Stomach (tissue), 8 donors: ENCODE measurements at regions not wholly inside any gene's neighbourhood (a gene's known extent, or its start where the extent isn't known, plus 50 kb on each side); places are given as distances from the start of the nearest gene placed in this dataset.

ENCODE experiments used
- DNase-seq, 2 donors: peaks; one replicate each; pipeline versions ENCODE4 v3.0.0 to v3.0.0-alpha.2; 2013 to 2019
- H3K27ac ChIP-seq, 5 donors: fragments of 200-600 bp in 4 of 5; sonication (generic) in 4 of 5; one replicate each; pipeline ENCODE4 v1.5.1; 2013 to 2019; ENCODE audit warnings: mild to moderate bottlenecking in 1 of 5, moderate library complexity in 1 of 5
- H3K27me3 ChIP-seq, 3 donors: fragments of 200-600 bp; sonication (generic); one replicate each; pipeline ENCODE4 v1.5.1; 2017 to 2019; ENCODE audit warnings: mixed run types in 1 of 3
- H3K36me3 ChIP-seq, 4 donors: fragments of 200-600 bp; sonication (generic); 1 replicate in 3 of 4; 2 replicates in 1 of 4; pipeline ENCODE4 v1.5.1; 2016 to 2019
- H3K4me1 ChIP-seq, 4 donors: fragments of 200-600 bp; sonication (generic); one replicate each; pipeline ENCODE4 v1.5.1; 2016 to 2019
- H3K4me3 ChIP-seq, 4 donors: fragments of 200-600 bp; sonication (generic) in 3 of 4; one replicate each; pipeline ENCODE4 v1.5.1; 2016 to 2019; ENCODE audit warnings: mild to moderate bottlenecking in 1 of 4
- H3K9me3 ChIP-seq, 4 donors: fragments of 200-600 bp; sonication (generic); one replicate each; pipeline ENCODE4 v1.5.1; 2016 to 2019
- EP300 ChIP-seq: sonication (generic); formaldehyde crosslinking; IDR thresholded peaks from one replicate; pipeline ENCODE4 v1.6.1; 2017; ENCODE audit warnings: antibody characterized with exemption
- POLR2A ChIP-seq, 4 donors: fragments of 450-650 bp; IDR thresholded peaks; one replicate each; pipeline ENCODE4 v1.6.1; 2016; ENCODE audit warnings: antibody characterized with exemption in 4 of 4, control low read depth in 2 of 4, mild to moderate bottlenecking in 1 of 4, moderate library complexity in 1 of 4
- POLR2AphosphoS5 ChIP-seq, 3 donors: sonication (generic); formaldehyde crosslinking; IDR thresholded peaks; one replicate each; pipeline ENCODE4 v1.6.1; 2016; ENCODE audit warnings: antibody characterized with exemption in 3 of 3
- WGBS, 5 donors: extraction: QIAGEN DNeasy Blood & Tissue Kit in 3 of 5; methylation state at CpG; one replicate each; pipeline versions ENCODE4 v1.1.5 to v1.1.7; 2013 to 2018; 5-methylcytosine and 5-hydroxymethylcytosine counted together
- intact Hi-C: fragments of 100-400 bp; cut with DNase I; formaldehyde crosslinking; loops from one replicate; pipeline ENCODE4 v1.15.1; 2023; ENCODE audit warnings: low total_unique reads
- TF ChIP-seq, protein P1 (sequence below), 7 experiments: fragments of 450-650 bp in 4 of 7; fragments of 200-600 bp in 3 of 7; sonication (generic) in 3 of 7; IDR thresholded peaks; one replicate each; pipeline ENCODE4 v1.5.1; 2016 to 2019; ENCODE audit warnings: antibody characterized with exemption in 7 of 7, control low read depth in 2 of 7, mild to moderate bottlenecking in 1 of 7
- donor health status: healthy with polysubstance abuse.
- donor health status: Bipolar disorder and iron deficiency.
- donor health status: healthy.

- Histone ChIP-seq H3K4me3 (no peak overlapping the region), H3K27me3 (no peaks in the 10 kb centered on the region), H3K4me1 (no peaks in the 10 kb centered on the region), H3K36me3 (no peaks in the 10 kb centered on the region), H3K9me3 (no peaks in the 10 kb centered on the region), H3K27ac (no peak overlapping the region)
- no peak for TF ChIP-seq POLR2AphosphoS5 (IDR thresholded peaks at IDR 0.05)
- TF ChIP-seq, protein P1, sequence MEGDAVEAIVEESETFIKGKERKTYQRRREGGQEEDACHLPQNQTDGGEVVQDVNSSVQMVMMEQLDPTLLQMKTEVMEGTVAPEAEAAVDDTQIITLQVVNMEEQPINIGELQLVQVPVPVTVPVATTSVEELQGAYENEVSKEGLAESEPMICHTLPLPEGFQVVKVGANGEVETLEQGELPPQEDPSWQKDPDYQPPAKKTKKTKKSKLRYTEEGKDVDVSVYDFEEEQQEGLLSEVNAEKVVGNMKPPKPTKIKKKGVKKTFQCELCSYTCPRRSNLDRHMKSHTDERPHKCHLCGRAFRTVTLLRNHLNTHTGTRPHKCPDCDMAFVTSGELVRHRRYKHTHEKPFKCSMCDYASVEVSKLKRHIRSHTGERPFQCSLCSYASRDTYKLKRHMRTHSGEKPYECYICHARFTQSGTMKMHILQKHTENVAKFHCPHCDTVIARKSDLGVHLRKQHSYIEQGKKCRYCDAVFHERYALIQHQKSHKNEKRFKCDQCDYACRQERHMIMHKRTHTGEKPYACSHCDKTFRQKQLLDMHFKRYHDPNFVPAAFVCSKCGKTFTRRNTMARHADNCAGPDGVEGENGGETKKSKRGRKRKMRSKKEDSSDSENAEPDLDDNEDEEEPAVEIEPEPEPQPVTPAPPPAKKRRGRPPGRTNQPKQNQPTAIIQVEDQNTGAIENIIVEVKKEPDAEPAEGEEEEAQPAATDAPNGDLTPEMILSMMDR (IDR thresholded peaks at IDR 0.05), result no peak
- no peak for DNase-seq
- intact Hi-C loops, result no loop called here
- 69 to 82% (median 74%) methylated on average over 3 of the region's 3 CpGs for WGBS, 5 donors
Observed at GRCh38 chr6:115680621-115681020, 380.1 kb downstream of the FRK start.

DNA sequence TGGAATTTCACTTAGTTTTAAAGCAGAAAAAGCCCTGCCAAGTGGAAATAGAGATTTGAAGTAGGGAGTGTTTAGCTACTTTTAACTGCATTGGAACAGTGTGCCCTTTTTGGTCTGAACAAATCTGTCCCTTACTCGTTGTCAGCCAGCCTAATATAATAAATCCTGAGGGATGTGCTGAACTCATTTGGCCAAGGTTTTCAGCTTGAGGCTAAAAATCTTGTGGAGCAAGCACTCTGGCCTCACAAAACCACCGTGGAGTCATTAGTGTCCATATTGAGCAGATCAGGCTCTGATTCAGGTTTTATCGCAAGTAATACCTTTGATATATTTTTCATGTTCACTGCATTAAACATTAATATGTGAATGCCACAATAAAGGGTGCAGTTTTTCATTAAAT, 383.5 kb downstream of the FRK start:
- TF ChIP-seq POLR2A (IDR thresholded peaks at IDR 0.05), result no peak
- TF ChIP-seq, protein P1 (IDR thresholded peaks at IDR 0.05), result no peak
- TF ChIP-seq POLR2AphosphoS5 (IDR thresholded peaks at IDR 0.05), result no peak
- no peak for TF ChIP-seq EP300
- no peaks in the 10 kb centered on the region for H3K36me3 ChIP-seq
- no peaks in the 10 kb centered on the region for H3K9me3 ChIP-seq
- intact Hi-C loops, result no loop called here
- H3K4me3 ChIP-seq, result no peak overlapping the region
- no peak for DNase-seq
- H3K4me1 ChIP-seq, result no peaks in the 10 kb centered on the region
- H3K27me3 ChIP-seq, result no peaks in the 10 kb centered on the region
- H3K27ac ChIP-seq, result no peak overlapping the region
- 69 to 78% (median 75%) methylated on average over 3 of the region's 3 CpGs for WGBS, 5 donors

DNA sequence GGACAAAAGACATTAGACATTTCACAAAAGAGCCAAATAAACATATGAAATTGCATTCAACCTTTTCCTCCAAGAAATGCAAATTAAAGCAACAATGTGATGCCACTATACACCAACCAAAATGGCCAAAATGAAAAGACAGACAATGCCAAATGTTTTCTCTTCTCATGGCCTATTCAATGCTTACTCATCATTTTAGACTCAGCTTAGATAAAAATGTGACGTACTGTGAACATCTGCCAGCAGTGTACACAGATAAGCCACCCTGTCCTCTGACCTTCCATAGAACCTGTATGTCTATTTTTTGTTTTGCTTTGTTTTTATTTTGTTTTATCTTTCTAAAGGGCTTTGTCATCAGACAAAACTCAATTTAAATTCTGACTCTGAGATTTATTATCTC, 385.2 kb downstream of the FRK start:
- no peak for DNase-seq
- Histone ChIP-seq H3K27me3 (no peaks in the 10 kb centered on the region), H3K36me3 (no peaks in the 10 kb centered on the region), H3K4me1 (no peaks in the 10 kb centered on the region), H3K4me3 (no peak overlapping the region), H3K27ac (no peak overlapping the region), H3K9me3 (no peaks in the 10 kb centered on the region)
- intact Hi-C loops, result no loop called here
- TF ChIP-seq EP300 (no peak), POLR2AphosphoS5 (IDR thresholded peaks at IDR 0.05) (no peak), POLR2A (IDR thresholded peaks at IDR 0.05) (no peak)
- TF ChIP-seq, protein P1 (IDR thresholded peaks at IDR 0.05), result no peak
- WGBS, 5 donors, result 50 to 69% (median 57%) methylated on average over 1 of the region's 1 CpG

GRCh38 chr6:115668781-115669180, 391.9 kb downstream of the FRK start:
- H3K9me3 ChIP-seq, result no peaks in the 10 kb centered on the region
- intact Hi-C loops, result no loop called here
- TF ChIP-seq POLR2AphosphoS5 (IDR thresholded peaks at IDR 0.05), result no peak
- H3K36me3 ChIP-seq, result no peaks in the 10 kb centered on the region
- no peaks in the 10 kb centered on the region for H3K27me3 ChIP-seq
- DNase-seq, result no peak
- H3K4me3 ChIP-seq, result no peak overlapping the region
- no peaks in the 10 kb centered on the region for H3K4me1 ChIP-seq
- WGBS, 5 donors, result 71 to 93% (median 83%) methylated on average over 1 of the region's 1 CpG
- no peak overlapping the region for H3K27ac ChIP-seq

DNA sequence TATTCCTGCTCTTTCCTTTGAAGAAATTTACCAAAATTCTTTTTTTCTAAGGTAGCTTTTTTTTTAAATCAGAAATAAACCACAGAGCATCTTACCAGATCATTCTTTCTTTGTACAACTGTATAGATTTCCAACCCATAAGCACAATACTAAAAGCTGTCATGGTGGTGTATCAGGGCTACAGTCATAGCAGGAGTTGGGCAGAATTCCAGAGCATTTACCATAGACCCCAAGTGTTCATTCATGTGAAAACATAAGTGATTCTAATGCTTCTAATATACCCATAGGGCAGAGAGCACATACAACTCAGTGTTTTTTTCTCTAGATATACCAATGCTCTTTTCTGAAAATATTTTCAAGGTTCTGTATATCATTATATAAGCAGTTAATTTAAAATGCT, 392.5 kb downstream of the FRK start:
- intact Hi-C loops, result no loop called here
- H3K27me3 ChIP-seq, result no peaks in the 10 kb centered on the region
- no peaks in the 10 kb centered on the region for H3K36me3 ChIP-seq
- no peak overlapping the region for H3K27ac ChIP-seq
- TF ChIP-seq POLR2AphosphoS5 (IDR thresholded peaks at IDR 0.05) (no peak), EP300 (no peak), POLR2A (IDR thresholded peaks at IDR 0.05) (no peak)
- TF ChIP-seq, protein P1 (IDR thresholded peaks at IDR 0.05), result no peak
- no peak for DNase-seq
- no peaks in the 10 kb centered on the region for H3K4me1 ChIP-seq
- no peaks in the 10 kb centered on the region for H3K9me3 ChIP-seq
- H3K4me3 ChIP-seq, result no peak overlapping the region
